ENCODE measurements at regions not wholly inside any gene's neighbourhood (a gene's known extent, or its start where the extent isn't known, plus 50 kb on each side); places are given as distances from the start of the nearest gene placed in this dataset.
"Not testable (repeated sequence)": the region's sequence is repeated elsewhere in the genome, so short reads cannot be mapped to it uniquely, and the experiment has no call there.

GRCh38 chr21:14058566-14058965 is 152.2 kb downstream of the LIPI start:
- no peak for DNase-seq (ENCODE audit: extremely low read depth, insufficient read length)
- H3K36me3 ChIP-seq (ENCODE audit: control insufficient read depth, insufficient read depth, low read length): no peaks in the 10 kb centered on the region
- no peak for TF ChIP-seq CTCF (IDR thresholded peaks at IDR 0.05; ENCODE audit: insufficient read depth, low read length, poor library complexity, severe bottlenecking)
- no peaks in the 10 kb centered on the region for H3K27me3 ChIP-seq (replicated peaks; ENCODE audit: control insufficient read depth, insufficient read depth, low read length)
- H3K4me3 ChIP-seq (replicated peaks; ENCODE audit: low read depth, low read length): no peak overlapping the region

GRCh38 chr21:14057841-14058481 is 152.8 kb downstream of the LIPI start:
- not testable (repeated sequence) for H3K36me3 ChIP-seq (ENCODE audit: control insufficient read depth, insufficient read depth, low read length); H3K27me3 ChIP-seq (replicated peaks; ENCODE audit: control insufficient read depth, insufficient read depth, low read length); H3K4me3 ChIP-seq (replicated peaks; ENCODE audit: low read depth, low read length); DNase-seq (ENCODE audit: extremely low read depth, insufficient read length)

GRCh38 chr21:14057313-14057712 is 153.4 kb downstream of the LIPI start:
- no peak for DNase-seq (ENCODE audit: extremely low read depth, insufficient read length)
- Histone ChIP-seq H3K27me3 (replicated peaks; ENCODE audit: control insufficient read depth, insufficient read depth, low read length) (no peaks in the 10 kb centered on the region), H3K36me3 (ENCODE audit: control insufficient read depth, insufficient read depth, low read length) (no peaks in the 10 kb centered on the region), H3K4me3 (replicated peaks; ENCODE audit: low read depth, low read length) (no peak overlapping the region)
- no peak for TF ChIP-seq CTCF (IDR thresholded peaks at IDR 0.05; ENCODE audit: insufficient read depth, low read length, poor library complexity, severe bottlenecking)

- no peak for TF ChIP-seq CTCF (IDR thresholded peaks at IDR 0.05; ENCODE audit: insufficient read depth, low read length, poor library complexity, severe bottlenecking)
- H3K4me3 ChIP-seq (replicated peaks; ENCODE audit: low read depth, low read length): no peak overlapping the region
- H3K36me3 ChIP-seq (ENCODE audit: control insufficient read depth, insufficient read depth, low read length): no peaks in the 10 kb centered on the region
Observed at GRCh38 chr21:14056771-14057191, 154.0 kb downstream of the LIPI start.

GRCh38 chr21:14055746-14056515 is 154.8 kb downstream of the LIPI start:
- not testable (repeated sequence) for H3K27me3 ChIP-seq (replicated peaks; ENCODE audit: control insufficient read depth, insufficient read depth, low read length); H3K36me3 ChIP-seq (ENCODE audit: control insufficient read depth, insufficient read depth, low read length); DNase-seq (ENCODE audit: extremely low read depth, insufficient read length); H3K4me3 ChIP-seq (replicated peaks; ENCODE audit: low read depth, low read length)

More at GRCh38 chr21:14056771-14057191, 154.0 kb downstream of the LIPI start:
- no peak for DNase-seq (ENCODE audit: extremely low read depth, insufficient read length)
- no peaks in the 10 kb centered on the region for H3K27me3 ChIP-seq (replicated peaks; ENCODE audit: control insufficient read depth, insufficient read depth, low read length)

GRCh38 chr21:14054682-14055081 is 156.1 kb downstream of the LIPI start:
- Histone ChIP-seq H3K4me3 (replicated peaks; ENCODE audit: low read depth, low read length) (no peak overlapping the region), H3K27me3 (replicated peaks; ENCODE audit: control insufficient read depth, insufficient read depth, low read length) (no peaks in the 10 kb centered on the region), H3K36me3 (ENCODE audit: control insufficient read depth, insufficient read depth, low read length) (no peaks in the 10 kb centered on the region)
- DNase-seq (ENCODE audit: extremely low read depth, insufficient read length): no peak
- TF ChIP-seq CTCF (IDR thresholded peaks at IDR 0.05; ENCODE audit: insufficient read depth, low read length, poor library complexity, severe bottlenecking): no peak

Data from GM06990 (cell line).